DND-41 (cell line): ENCODE measurements at regions not wholly inside any gene's neighbourhood (a gene's known extent, or its start where the extent isn't known, plus 50 kb on each side); places are given as distances from the start of the nearest gene placed in this dataset.
A peak's percentile ranks its signal among the peaks of the same experiment; 100 is the strongest.

ENCODE experiments used
- ATAC-seq: fragments of 200-7000 bp; cut with Tn5 transposase; 3 replicates; pipeline ENCODE4 v1.9.1; 2021; ENCODE audit warnings: low read depth; ENCODE audit not compliant: insufficient read depth
- DNase-seq: peaks from one replicate; pipeline ENCODE4 v3.0.0-alpha.2; 2020
- H2AFZ ChIP-seq: 2 replicates; pipeline ENCODE4 v1.6.0; 2012; ENCODE audit warnings: low read depth, low read length
- H3K27ac ChIP-seq: 2 replicates; pipeline ENCODE4 v1.5.1; 2012; ENCODE audit warnings: low read length, inconsistent platforms
- H3K27me3 ChIP-seq: fragments of 200-600 bp; sonication (generic); 2 replicates; pipeline ENCODE4 v1.6.0; 2012; ENCODE audit warnings: low read length, mild to moderate bottlenecking, inconsistent platforms; ENCODE audit not compliant: insufficient read depth, poor library complexity
- H3K36me3 ChIP-seq: 2 replicates; pipeline ENCODE4 v1.5.1; 2012; ENCODE audit warnings: low read length, inconsistent platforms; ENCODE audit not compliant: insufficient read depth
- H3K4me1 ChIP-seq: 2 replicates; pipeline ENCODE4 v1.5.1; 2012; ENCODE audit warnings: mild to moderate bottlenecking, low read length; ENCODE audit not compliant: insufficient read depth
- H3K4me2 ChIP-seq: 2 replicates; pipeline ENCODE4 v1.6.0; 2012; ENCODE audit warnings: mild to moderate bottlenecking, moderate library complexity, low read length, inconsistent platforms; ENCODE audit not compliant: insufficient read depth
- H3K4me3 ChIP-seq, 2 experiments: fragments of 200-600 bp in 1 of 2; shearing (Covaris generic) in 1 of 2; 2 replicates each; pipeline ENCODE4 v1.5.1; 2012 to 2016; ENCODE audit warnings: inconsistent platforms in 2 of 2, low read length in 2 of 2, mild to moderate bottlenecking in 2 of 2, low read depth in 1 of 2, moderate library complexity in 1 of 2
- H3K79me2 ChIP-seq: 2 replicates; pipeline ENCODE4 v1.6.0; 2012; ENCODE audit warnings: low read length, inconsistent platforms; ENCODE audit not compliant: insufficient read depth
- H3K9ac ChIP-seq: 2 replicates; pipeline ENCODE4 v1.6.0; 2012; ENCODE audit warnings: low read depth, mild to moderate bottlenecking, inconsistent platforms, low read length, moderate library complexity
- H3K9me3 ChIP-seq: 2 replicates; pipeline ENCODE4 v1.5.1; 2012; ENCODE audit warnings: low read length, moderate library complexity, mild to moderate bottlenecking, inconsistent platforms; ENCODE audit not compliant: insufficient read depth, severe bottlenecking
- H4K20me1 ChIP-seq: 2 replicates; pipeline ENCODE4 v1.6.0; 2012; ENCODE audit warnings: low read length; ENCODE audit not compliant: insufficient read depth
- EZH2 ChIP-seq: IDR thresholded peaks from 3 replicates; pipeline ENCODE4 v1.6.1; 2012; ENCODE audit warnings: borderline replicate concordance, low read depth, mild to moderate bottlenecking, moderate library complexity, low read length, inconsistent platforms; ENCODE audit not compliant: severe bottlenecking
- TF ChIP-seq, protein P1 (sequence below): IDR thresholded peaks from 2 replicates; pipeline ENCODE4 v1.5.1; 2012; ENCODE audit warnings: borderline replicate concordance, low read length, moderate library complexity, mild to moderate bottlenecking; ENCODE audit not compliant: poor library complexity, severe bottlenecking; ENCODE audit errors: extremely low read depth

DNA sequence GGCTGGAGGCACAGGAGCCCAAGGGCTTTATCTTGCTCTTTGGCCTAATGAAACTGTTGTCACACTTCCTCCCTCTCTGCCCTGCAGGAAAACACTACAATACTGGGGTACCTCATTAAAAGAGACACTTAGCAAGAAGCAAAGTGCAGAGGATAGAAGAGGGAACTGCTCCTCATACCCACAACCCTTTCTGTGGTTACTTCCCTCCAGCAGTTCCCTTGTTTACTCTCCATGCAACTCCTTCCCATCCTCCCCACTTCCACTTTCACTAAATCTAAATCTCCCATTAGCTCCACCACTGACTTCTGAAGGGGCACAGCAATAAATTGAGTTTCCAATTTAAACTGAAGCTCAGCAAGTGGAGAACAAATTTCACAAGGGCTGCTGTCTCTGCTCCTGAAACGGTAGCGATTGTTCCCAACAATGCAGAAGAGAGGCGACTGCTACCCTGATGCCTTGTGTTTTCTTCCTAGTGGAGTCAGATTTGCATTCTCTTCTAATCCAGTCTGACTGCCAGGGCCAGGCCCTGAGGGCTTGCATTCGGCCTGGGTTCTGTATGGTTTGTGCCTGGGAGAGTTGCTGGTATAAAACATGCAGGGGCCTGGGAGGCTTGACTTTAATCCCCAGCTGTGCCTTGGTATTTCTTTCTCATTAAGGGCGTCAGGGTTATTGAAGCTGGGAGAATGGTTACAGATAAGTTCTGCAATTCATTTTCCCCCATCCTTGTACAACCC is 454.7 kb downstream of the TFAP2B start:
- Histone ChIP-seq H3K27ac (no peak overlapping the region), H2AFZ (no peak overlapping the region), H3K27me3 (no peaks in the 10 kb centered on the region), H3K79me2 (no peaks in the 10 kb centered on the region), H3K9me3 (no peaks in the 10 kb centered on the region), H3K4me1 (no peaks in the 10 kb centered on the region), H4K20me1 (no peaks in the 10 kb centered on the region), H3K9ac (no peak overlapping the region), H3K36me3 (no peaks in the 10 kb centered on the region), H3K4me3 (no peak overlapping the region), H3K4me2 (no peak overlapping the region)
- TF ChIP-seq EZH2: no peak
- TF ChIP-seq, protein P1, sequence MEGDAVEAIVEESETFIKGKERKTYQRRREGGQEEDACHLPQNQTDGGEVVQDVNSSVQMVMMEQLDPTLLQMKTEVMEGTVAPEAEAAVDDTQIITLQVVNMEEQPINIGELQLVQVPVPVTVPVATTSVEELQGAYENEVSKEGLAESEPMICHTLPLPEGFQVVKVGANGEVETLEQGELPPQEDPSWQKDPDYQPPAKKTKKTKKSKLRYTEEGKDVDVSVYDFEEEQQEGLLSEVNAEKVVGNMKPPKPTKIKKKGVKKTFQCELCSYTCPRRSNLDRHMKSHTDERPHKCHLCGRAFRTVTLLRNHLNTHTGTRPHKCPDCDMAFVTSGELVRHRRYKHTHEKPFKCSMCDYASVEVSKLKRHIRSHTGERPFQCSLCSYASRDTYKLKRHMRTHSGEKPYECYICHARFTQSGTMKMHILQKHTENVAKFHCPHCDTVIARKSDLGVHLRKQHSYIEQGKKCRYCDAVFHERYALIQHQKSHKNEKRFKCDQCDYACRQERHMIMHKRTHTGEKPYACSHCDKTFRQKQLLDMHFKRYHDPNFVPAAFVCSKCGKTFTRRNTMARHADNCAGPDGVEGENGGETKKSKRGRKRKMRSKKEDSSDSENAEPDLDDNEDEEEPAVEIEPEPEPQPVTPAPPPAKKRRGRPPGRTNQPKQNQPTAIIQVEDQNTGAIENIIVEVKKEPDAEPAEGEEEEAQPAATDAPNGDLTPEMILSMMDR: no peak
- DNase-seq: no peak
- ATAC-seq: peak; percentile 54; the same call in 1 of the 3 replicates

DNA sequence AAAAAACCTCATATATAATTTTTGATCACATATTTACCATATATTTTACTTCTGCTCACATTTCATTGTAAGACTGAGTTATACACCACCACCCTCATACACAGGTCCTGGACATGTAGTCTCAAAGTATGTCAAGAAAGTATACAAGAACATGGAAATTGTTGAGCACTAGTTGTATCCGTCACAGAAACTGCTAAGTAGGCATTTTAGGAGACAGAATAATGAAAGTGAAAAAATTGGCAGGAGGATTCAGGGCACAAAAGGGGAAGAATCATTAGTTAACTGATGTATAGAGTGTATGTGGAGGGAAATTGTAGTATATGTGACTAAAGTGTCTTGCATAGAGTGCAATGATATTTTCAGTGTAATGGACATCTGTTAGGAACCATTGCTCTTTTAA is 458.8 kb downstream of the TFAP2B start:
- no peaks in the 10 kb centered on the region for H3K79me2 ChIP-seq
- no peaks in the 10 kb centered on the region for H4K20me1 ChIP-seq
- no peaks in the 10 kb centered on the region for H3K36me3 ChIP-seq
- H3K9me3 ChIP-seq: no peaks in the 10 kb centered on the region
- H3K4me2 ChIP-seq: no peak overlapping the region
- no peak overlapping the region for H3K4me3 ChIP-seq
- ATAC-seq (no peak), DNase-seq (no peak)
- no peaks in the 10 kb centered on the region for H3K27me3 ChIP-seq
- no peak overlapping the region for H3K9ac ChIP-seq
- H3K4me1 ChIP-seq: no peaks in the 10 kb centered on the region
- no peak overlapping the region for H2AFZ ChIP-seq
- TF ChIP-seq EZH2: no peak
- TF ChIP-seq, protein P1: no peak
- no peak overlapping the region for H3K27ac ChIP-seq

DNA sequence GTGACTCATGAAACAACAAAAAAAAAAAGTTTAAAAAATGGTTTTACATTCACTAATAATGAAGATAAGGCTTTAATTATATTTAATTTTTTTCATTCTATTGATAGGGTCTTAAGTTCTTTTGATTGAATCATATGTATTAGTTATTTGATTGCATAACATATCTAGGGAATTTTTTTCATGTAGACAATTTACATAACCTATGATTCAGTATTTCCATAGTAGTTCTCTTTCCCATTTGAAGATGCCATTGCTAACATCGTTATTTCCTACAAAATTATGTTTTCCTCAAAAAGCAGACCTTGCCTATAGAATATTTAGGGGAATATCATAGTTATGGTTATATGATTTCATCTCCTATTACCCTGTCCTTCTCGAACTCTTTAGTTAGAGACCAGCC is 463.4 kb downstream of the TFAP2B start:
- no peaks in the 10 kb centered on the region for H3K27me3 ChIP-seq
- no peaks in the 10 kb centered on the region for H3K4me1 ChIP-seq
- H4K20me1 ChIP-seq: no peaks in the 10 kb centered on the region
- H3K4me3 ChIP-seq: no peak overlapping the region
- no peak overlapping the region for H2AFZ ChIP-seq
- no peak for ATAC-seq
- DNase-seq: no peak
- no peak for TF ChIP-seq EZH2
- TF ChIP-seq, protein P1: no peak
- no peak overlapping the region for H3K27ac ChIP-seq
- H3K9ac ChIP-seq: no peak overlapping the region
- no peaks in the 10 kb centered on the region for H3K79me2 ChIP-seq
- H3K4me2 ChIP-seq: no peak overlapping the region
- H3K36me3 ChIP-seq: no peaks in the 10 kb centered on the region
- H3K9me3 ChIP-seq: no peaks in the 10 kb centered on the region
